DMS153 (cell line): ENCODE measurements at regions not wholly inside any gene's neighbourhood (a gene's known extent, or its start where the extent isn't known, plus 50 kb on each side); places are given as distances from the start of the nearest gene placed in this dataset.

Experiments used
- DNase-seq: peaks from one replicate; lab custom pipeline; 2025; lab: John Stamatoyannopoulos, UW

GRCh38 chr2:217475791-217476190 is 527.0 kb downstream of the TNS1 start:
- DNase-seq: no peak

GRCh38 chr2:217475101-217475500 is 527.7 kb downstream of the TNS1 start:
- no peak for DNase-seq

GRCh38 chr2:217471319-217471718 is 531.5 kb downstream of the TNS1 start:
- DNase-seq: no peak

- DNase-seq: no peak
Measured at GRCh38 chr2:217469203-217469810, 533.5 kb downstream of the TNS1 start.

GRCh38 chr2:217468042-217468830 is 534.6 kb downstream of the TNS1 start:
- no peak for DNase-seq

GRCh38 chr2:217467331-217467730 is 535.5 kb downstream of the TNS1 start:
- DNase-seq: no peak

- DNase-seq: no peak
Measured at GRCh38 chr2:217466805-217467204, 536.0 kb downstream of the TNS1 start.

GRCh38 chr2:217466104-217466503 is 536.7 kb downstream of the TNS1 start:
- no peak for DNase-seq

- DNase-seq: no peak
Measured at GRCh38 chr2:217465100-217465499, 537.7 kb downstream of the TNS1 start.

GRCh38 chr2:217463402-217464075 is 539.3 kb downstream of the TNS1 start:
- no peak for DNase-seq

GRCh38 chr2:217462121-217462520 is 540.7 kb downstream of the TNS1 start:
- no peak for DNase-seq

GRCh38 chr2:217461674-217462073 is 541.1 kb downstream of the TNS1 start:
- no peak for DNase-seq

GRCh38 chr2:217459680-217460405 is 543.0 kb downstream of the TNS1 start:
- DNase-seq: no peak

GRCh38 chr2:217459016-217459415 is 543.8 kb downstream of the TNS1 start:
- no peak for DNase-seq

GRCh38 chr2:217456016-217456415 is 546.8 kb downstream of the TNS1 start:
- DNase-seq: no peak

GRCh38 chr2:217452928-217453327 is 549.9 kb downstream of the TNS1 start:
- DNase-seq: no peak

GRCh38 chr2:217451666-217452065 is 551.1 kb downstream of the TNS1 start:
- no peak for DNase-seq

GRCh38 chr2:217449444-217449843 is 553.4 kb downstream of the TNS1 start:
- DNase-seq: no peak

- no peak for DNase-seq
Measured at GRCh38 chr2:217448860-217449259, 553.9 kb downstream of the TNS1 start.

- DNase-seq: no peak
Measured at GRCh38 chr2:217445723-217446122, 557.1 kb downstream of the TNS1 start.

GRCh38 chr2:217444932-217445331 is 557.9 kb downstream of the TNS1 start:
- no peak for DNase-seq

- no peak for DNase-seq
Measured at GRCh38 chr2:217444509-217444908, 558.3 kb downstream of the TNS1 start.

GRCh38 chr2:217443601-217444000 is 559.2 kb downstream of the TNS1 start:
- DNase-seq: no peak
